SK-N-MC (cell line): ENCODE measurements at regions not wholly inside any gene's neighbourhood (a gene's known extent, or its start where the extent isn't known, plus 50 kb on each side); places are given as distances from the start of the nearest gene placed in this dataset.

Experiments
- EZH2 ChIP-seq: fragments of 200-600 bp; sonication (generic); IDR thresholded peaks from one replicate; pipeline ENCODE4 v1.6.1; 2017; ENCODE audit warnings: antibody characterized with exemption
- FOXP2 ChIP-seq: optimal IDR thresholded peaks from 2 replicates; pipeline ENCODE3; 2011; ENCODE audit warnings: mild to moderate bottlenecking, moderate library complexity; ENCODE audit not compliant: insufficient read depth; ENCODE audit errors: extremely low read length, control extremely low read depth
- POLR2AphosphoS5 ChIP-seq: IDR thresholded peaks from 2 replicates; pipeline ENCODE4 v1.6.1; 2012; ENCODE audit warnings: mild to moderate bottlenecking, low read depth, low read length, borderline replicate concordance

DNA sequence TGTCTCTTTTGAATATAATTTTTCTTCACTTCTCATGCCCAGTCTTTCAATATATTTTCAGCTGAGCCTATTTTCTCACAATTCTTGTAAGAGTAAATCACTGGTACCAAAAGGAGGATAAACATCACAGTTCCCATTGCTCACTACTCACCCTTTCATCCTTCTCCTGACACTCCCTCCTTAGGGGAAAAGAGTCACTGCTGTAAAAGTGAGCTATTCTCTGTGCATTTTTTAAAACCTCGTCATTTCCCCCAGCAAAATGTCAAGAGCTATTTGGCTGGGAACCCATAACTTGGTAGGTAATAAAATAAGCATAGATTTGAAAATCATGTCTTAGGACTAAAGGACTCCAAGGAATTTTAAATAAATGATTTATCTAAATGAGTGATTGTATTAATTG lies 340.1 kb upstream of the GYPC start:
- TF ChIP-seq POLR2AphosphoS5 (no peak), EZH2 (no peak), FOXP2 (no peak)
